HepG2 (cell line): ENCODE measurements at regions not wholly inside any gene's neighbourhood (a gene's known extent, or its start where the extent isn't known, plus 50 kb on each side); places are given as distances from the start of the nearest gene placed in this dataset.

Source experiments
- ATM ChIP-seq: fragments of 450-650 bp; IDR thresholded peaks from 2 replicates; pipeline ENCODE4 v1.7.1; 2017; ENCODE audit warnings: mild to moderate bottlenecking, borderline replicate concordance
- CEBPB ChIP-seq: IDR thresholded peaks from 2 replicates; pipeline ENCODE4 v1.6.1; 2011; ENCODE audit warnings: low read depth, low read length, improper control_type of control experiment, borderline replicate concordance
- MTF1 ChIP-seq: sonication (generic); formaldehyde crosslinking; IDR thresholded peaks from 2 replicates; pipeline ENCODE4 v1.5.0; 2020; ENCODE audit warnings: missing genetic modification reagents
- NCOA2 ChIP-seq: sonication (generic); formaldehyde crosslinking; IDR thresholded peaks from 2 replicates; pipeline ENCODE4 v1.8.0; 2022; ENCODE audit warnings: inconsistent platforms
- NFE2L2 ChIP-seq: fragments of 150-350 bp; IDR thresholded peaks from 2 replicates; pipeline ENCODE4 v1.6.1; 2014; ENCODE audit warnings: low read length
- PPARG ChIP-seq: conservative IDR thresholded peaks from 2 replicates; pipeline ENCODE4 v1.6.1; 2016; ENCODE audit warnings: missing biosample characterization, missing genetic modification reagents
- SMAD1 ChIP-seq: sonication (generic); formaldehyde crosslinking; IDR thresholded peaks from 2 replicates; pipeline ENCODE4 v1.4.0; 2020; ENCODE audit warnings: missing genetic modification reagents, low read depth, mild to moderate bottlenecking, borderline replicate concordance
- SRF ChIP-seq: IDR thresholded peaks from 2 replicates; pipeline ENCODE4 v1.6.1; 2011; ENCODE audit warnings: mild to moderate bottlenecking, low read depth, low read length, moderate library complexity
- ZNF143 ChIP-seq: sonication (generic); formaldehyde crosslinking; IDR thresholded peaks from 2 replicates; pipeline ENCODE4 v1.4.0; 2020; ENCODE audit warnings: missing genetic modification reagents
- ZNF20 ChIP-seq: sonication (generic); formaldehyde crosslinking; IDR thresholded peaks from 2 replicates; pipeline ENCODE4 v1.4.0; 2020; ENCODE audit warnings: mild to moderate bottlenecking, moderate library complexity, missing genetic modification reagents
- ZNF251 ChIP-seq: sonication (generic); formaldehyde crosslinking; IDR thresholded peaks from 2 replicates; pipeline ENCODE4 v1.9.0; 2021; ENCODE audit warnings: mild to moderate bottlenecking, missing genetic modification reagents
- ZNF263 ChIP-seq: sonication (generic); formaldehyde crosslinking; IDR thresholded peaks from 2 replicates; pipeline ENCODE4 v1.4.0; 2020; ENCODE audit warnings: missing genetic modification reagents
- ZNF280D ChIP-seq: sonication (generic); formaldehyde crosslinking; IDR thresholded peaks from 2 replicates; pipeline ENCODE4 v1.5.1; 2020; ENCODE audit warnings: mild to moderate bottlenecking, missing genetic modification reagents
- ZNF282 ChIP-seq: fragments of 450-650 bp; IDR thresholded peaks from 2 replicates; pipeline ENCODE4 v1.6.1; 2018; ENCODE audit not compliant: partially characterized antibody
- ZNF383 ChIP-seq: sonication (generic); formaldehyde crosslinking; IDR thresholded peaks from 2 replicates; pipeline ENCODE4 v1.4.0; 2020; ENCODE audit warnings: missing genetic modification reagents, mild to moderate bottlenecking, borderline replicate concordance
- ZNF44 ChIP-seq: sonication (generic); formaldehyde crosslinking; IDR thresholded peaks from 2 replicates; pipeline ENCODE4 v1.5.1; 2020; ENCODE audit warnings: mild to moderate bottlenecking, missing genetic modification reagents
- ZNF766 ChIP-seq: sonication (generic); formaldehyde crosslinking; IDR thresholded peaks from 2 replicates; pipeline ENCODE4 v1.5.0; 2020; ENCODE audit warnings: missing genetic modification reagents, borderline replicate concordance
- TF ChIP-seq, protein P1 (sequence below): sonication (generic); formaldehyde crosslinking; IDR thresholded peaks from 2 replicates; pipeline ENCODE4 v1.8.0; 2023; ENCODE audit warnings: mild to moderate bottlenecking, missing genetic modification reagents
- TF ChIP-seq, protein P2 (sequence below): sonication (generic); formaldehyde crosslinking; IDR thresholded peaks from 2 replicates; pipeline ENCODE4 v1.5.1; 2020; ENCODE audit warnings: mild to moderate bottlenecking, moderate library complexity, missing genetic modification reagents
- TF ChIP-seq, protein P3 (sequence below): IDR thresholded peaks from 2 replicates; pipeline ENCODE4 v1.6.1; 2016; ENCODE audit warnings: low read depth, borderline replicate concordance
- TF ChIP-seq, protein P4 (sequence below): IDR thresholded peaks from 2 replicates; pipeline ENCODE4 v1.6.1; 2016; ENCODE audit warnings: missing genetic modification reagents, missing compliant biosample characterization
- TF ChIP-seq, protein P5 (sequence below): sonication (generic); formaldehyde crosslinking; IDR thresholded peaks from 2 replicates; pipeline ENCODE4 v1.4.0; 2020; ENCODE audit warnings: missing genetic modification reagents, borderline replicate concordance

DNA sequence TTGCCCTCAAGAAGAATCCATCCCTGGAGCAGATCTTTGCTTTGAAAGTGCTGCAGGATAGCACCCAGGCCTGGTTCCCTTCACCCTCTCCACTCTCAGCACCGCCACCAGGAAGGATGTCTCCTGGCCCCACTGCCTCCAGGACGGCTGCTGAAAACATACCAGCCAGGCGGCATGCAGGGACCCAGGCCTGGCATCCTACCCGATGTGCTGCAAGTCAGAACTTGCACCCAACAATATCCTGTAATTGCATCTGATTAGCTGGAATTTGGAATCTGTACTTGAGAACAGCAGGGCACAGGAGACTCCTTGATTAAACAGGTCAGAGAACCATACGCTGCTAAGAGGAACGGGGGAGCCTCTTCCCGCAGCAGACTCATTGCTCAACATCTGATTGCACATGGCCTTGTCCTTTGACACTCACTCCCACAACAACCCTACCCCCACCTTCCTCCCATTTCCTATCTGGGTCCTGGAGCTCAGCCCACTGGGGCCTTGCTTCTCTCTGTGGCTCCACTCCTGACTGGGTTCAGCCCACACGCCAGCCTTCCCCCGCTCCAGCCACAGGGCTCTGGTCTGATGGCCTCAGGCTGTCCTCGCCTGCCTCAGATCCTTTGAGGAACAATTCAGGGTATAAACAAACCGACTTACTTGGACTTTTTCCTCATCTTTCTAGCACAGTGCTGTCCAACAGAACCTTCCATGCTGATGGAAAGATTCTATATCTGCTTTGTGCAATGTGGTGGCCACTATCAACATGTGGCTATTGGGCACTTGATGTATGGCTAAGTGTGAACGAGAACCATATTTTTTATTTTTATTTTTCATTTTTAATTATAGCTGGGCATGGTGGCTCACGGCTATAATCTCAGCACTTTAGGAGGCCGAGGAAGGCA, 78.0 kb downstream of the FGD2 start (continued):
- TF ChIP-seq, protein P1, sequence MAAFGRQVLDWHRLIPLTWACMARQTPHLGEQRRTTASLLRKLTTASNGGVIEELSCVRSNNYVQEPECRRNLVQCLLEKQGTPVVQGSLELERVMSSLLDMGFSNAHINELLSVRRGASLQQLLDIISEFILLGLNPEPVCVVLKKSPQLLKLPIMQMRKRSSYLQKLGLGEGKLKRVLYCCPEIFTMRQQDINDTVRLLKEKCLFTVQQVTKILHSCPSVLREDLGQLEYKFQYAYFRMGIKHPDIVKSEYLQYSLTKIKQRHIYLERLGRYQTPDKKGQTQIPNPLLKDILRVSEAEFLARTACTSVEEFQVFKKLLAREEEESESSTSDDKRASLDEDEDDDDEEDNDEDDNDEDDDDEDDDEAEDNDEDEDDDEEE (CRISPR knock-in tag), result peak; percentile 37; the same call in 1 of the 2 replicates
- TF ChIP-seq SRF (0 out of 2 replicates have a peak, but pooled peaks have one; percentile 21), SMAD1 (CRISPR knock-in tag) (peak; percentile 97; the same call in 1 of the 2 replicates), ZNF766 (peak; percentile 94; the same call in 1 of the 2 replicates), ZNF251 (CRISPR knock-in tag) (no peak), MTF1 (CRISPR knock-in tag) (no peak), PPARG (CRISPR knock-in tag) (peak; percentile 95), ZNF263 (peak; percentile 88), ZNF383 (peak; percentile 68; the same call in 1 of the 2 replicates), NFE2L2 (no peak), ZNF282 (no peak), ZNF280D (CRISPR knock-in tag) (peak; percentile 87; the same call in 1 of the 2 replicates), CEBPB (peak; percentile 100), ZNF143 (peak; percentile 66; the same call in 1 of the 2 replicates), NCOA2 (peak; percentile 99), ATM (no peak), ZNF20 (CRISPR knock-in tag) (0 out of 2 replicates have a peak, but pooled peaks have one; percentile 60), ZNF44 (peak; percentile 95; the same call in 1 of the 2 replicates)
- TF ChIP-seq, protein P2, sequence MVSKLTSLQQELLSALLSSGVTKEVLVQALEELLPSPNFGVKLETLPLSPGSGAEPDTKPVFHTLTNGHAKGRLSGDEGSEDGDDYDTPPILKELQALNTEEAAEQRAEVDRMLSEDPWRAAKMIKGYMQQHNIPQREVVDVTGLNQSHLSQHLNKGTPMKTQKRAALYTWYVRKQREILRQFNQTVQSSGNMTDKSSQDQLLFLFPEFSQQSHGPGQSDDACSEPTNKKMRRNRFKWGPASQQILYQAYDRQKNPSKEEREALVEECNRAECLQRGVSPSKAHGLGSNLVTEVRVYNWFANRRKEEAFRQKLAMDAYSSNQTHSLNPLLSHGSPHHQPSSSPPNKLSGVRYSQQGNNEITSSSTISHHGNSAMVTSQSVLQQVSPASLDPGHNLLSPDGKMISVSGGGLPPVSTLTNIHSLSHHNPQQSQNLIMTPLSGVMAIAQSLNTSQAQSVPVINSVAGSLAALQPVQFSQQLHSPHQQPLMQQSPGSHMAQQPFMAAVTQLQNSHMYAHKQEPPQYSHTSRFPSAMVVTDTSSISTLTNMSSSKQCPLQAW, result peak; percentile 98
- TF ChIP-seq, protein P3, sequence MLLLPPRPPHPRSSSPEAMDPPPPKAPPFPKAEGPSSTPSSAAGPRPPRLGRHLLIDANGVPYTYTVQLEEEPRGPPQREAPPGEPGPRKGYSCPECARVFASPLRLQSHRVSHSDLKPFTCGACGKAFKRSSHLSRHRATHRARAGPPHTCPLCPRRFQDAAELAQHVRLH (CRISPR knock-in tag), result peak; percentile 100
- TF ChIP-seq, protein P4, sequence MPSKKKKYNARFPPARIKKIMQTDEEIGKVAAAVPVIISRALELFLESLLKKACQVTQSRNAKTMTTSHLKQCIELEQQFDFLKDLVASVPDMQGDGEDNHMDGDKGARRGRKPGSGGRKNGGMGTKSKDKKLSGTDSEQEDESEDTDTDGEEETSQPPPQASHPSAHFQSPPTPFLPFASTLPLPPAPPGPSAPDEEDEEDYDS (CRISPR knock-in tag), result peak; percentile 72; the same call in 1 of the 2 replicates
- TF ChIP-seq, protein P5, sequence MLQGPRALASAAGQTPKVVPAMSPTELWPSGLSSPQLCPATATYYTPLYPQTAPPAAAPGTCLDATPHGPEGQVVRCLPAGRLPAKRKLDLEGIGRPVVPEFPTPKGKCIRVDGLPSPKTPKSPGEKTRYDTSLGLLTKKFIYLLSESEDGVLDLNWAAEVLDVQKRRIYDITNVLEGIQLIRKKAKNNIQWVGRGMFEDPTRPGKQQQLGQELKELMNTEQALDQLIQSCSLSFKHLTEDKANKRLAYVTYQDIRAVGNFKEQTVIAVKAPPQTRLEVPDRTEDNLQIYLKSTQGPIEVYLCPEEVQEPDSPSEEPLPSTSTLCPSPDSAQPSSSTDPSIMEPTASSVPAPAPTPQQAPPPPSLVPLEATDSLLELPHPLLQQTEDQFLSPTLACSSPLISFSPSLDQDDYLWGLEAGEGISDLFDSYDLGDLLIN (CRISPR knock-in tag), result 0 out of 2 replicates have a peak, but pooled peaks have one; percentile 81
